A549 (cell line): ENCODE measurements at regions not wholly inside any gene's neighbourhood (a gene's known extent, or its start where the extent isn't known, plus 50 kb on each side); places are given as distances from the start of the nearest gene placed in this dataset.

Experiments
- ATAC-seq, 2 experiments: fragments of 200-7000 bp in 1 of 2; fragments of >200 bp in 1 of 2; cut with Nextera tagmentation in 1 of 2; cut with Tn5 transposase in 1 of 2; 3 replicates each; pipeline versions ENCODE4 v1.8.0 to v1.9.1; 2018 to 2020; ENCODE audit warnings: mild to moderate bottlenecking in 1 of 2, moderate library complexity in 1 of 2
- CTCF ChIA-PET: fragments of 300-600 bp; sonication (Branson Sonifier 250); formaldehyde crosslinking; extraction: SDS; loops from one replicate; lab custom pipeline; 2021; ENCODE audit warnings: antibody characterized with exemption, inconsistent platforms; lab: Yijun Ruan, JAX
- POLR2A ChIA-PET: fragments of 350-600 bp; formaldehyde crosslinking; extraction: SDS; loops from one replicate; lab custom pipeline; 2021; ENCODE audit warnings: antibody characterized with exemption, inconsistent platforms; lab: Yijun Ruan, JAX
- DNase-seq, 2 experiments: peaks; one replicate each; pipeline versions ENCODE4 v3.0.0 to v3.0.0-alpha.2; 2011 to 2016; ENCODE audit warnings: low read depth in 1 of 2, low spot score in 1 of 2
- FAIRE-seq: peaks from 2 replicates; lab custom pipeline; 2011; peaks lifted over from hg19 to GRCh38; lab: Jason Lieb, UNC
- H3K27ac ChIP-seq, 2 experiments: fragments of >200 bp; sonication (Bioruptor Twin); formaldehyde crosslinking; 3 replicates each; pipeline ENCODE4 v1.5.1; 2016 to 2017
- H3K4me1 ChIP-seq: fragments of >200 bp; sonication (Bioruptor Twin); formaldehyde crosslinking; 3 replicates; pipeline ENCODE4 v1.6.1; 2016
- H3K4me2 ChIP-seq: fragments of >200 bp; sonication (Bioruptor Twin); formaldehyde crosslinking; 3 replicates; pipeline ENCODE4 v1.6.1; 2016
- H3K4me3 ChIP-seq: fragments of >200 bp; sonication (Bioruptor Twin); formaldehyde crosslinking; 3 replicates; pipeline ENCODE4 v1.5.1; 2016
- H3K9me3 ChIP-seq: fragments of >200 bp; sonication (Bioruptor Twin); formaldehyde crosslinking; 3 replicates; pipeline ENCODE4 v1.6.1; 2016
- ATOH8 ChIP-seq: fragments of 250-450 bp; sonication (Bioruptor Pico); IDR thresholded peaks from 2 replicates; pipeline ENCODE4 v1.5.0; 2020; ENCODE audit warnings: low read depth, mild to moderate bottlenecking, moderate library complexity
- CTCF ChIP-seq: fragments of >200 bp; sonication (Bioruptor Twin); formaldehyde crosslinking; IDR thresholded peaks from 3 replicates; pipeline ENCODE4 v1.5.1; 2016
- ESRRA ChIP-seq: fragments of 150-350 bp; IDR thresholded peaks from 2 replicates; pipeline ENCODE4 v1.6.1; 2014; ENCODE audit warnings: mild to moderate bottlenecking, low read length, borderline replicate concordance
- JUN ChIP-seq, 2 experiments: fragments of >200 bp; sonication (Bioruptor Twin); formaldehyde crosslinking; IDR thresholded peaks; 2 replicates in 1 of 2; 3 replicates in 1 of 2; pipeline ENCODE4 v1.6.1; 2016 to 2017
- KDM5A ChIP-seq: fragments of 200-600 bp; sonication (generic); IDR thresholded peaks from 2 replicates; pipeline ENCODE4 v1.6.1; 2016; ENCODE audit warnings: antibody characterized with exemption, mild to moderate bottlenecking
- POLR2AphosphoS2 ChIP-seq: conservative IDR thresholded peaks from 2 replicates; pipeline ENCODE4 v1.6.1; 2012; ENCODE audit warnings: low read length, improper control_type of control experiment, inconsistent platforms
- RARB ChIP-seq: fragments of 250-450 bp; sonication (Bioruptor Pico); IDR thresholded peaks from 2 replicates; pipeline ENCODE4 v1.8.0; 2021; ENCODE audit warnings: mild to moderate bottlenecking, moderate library complexity
- ZC3H11A ChIP-seq: fragments of 450-650 bp; IDR thresholded peaks from 2 replicates; pipeline ENCODE4 v1.6.1; 2014; ENCODE audit warnings: antibody characterized with exemption, mild to moderate bottlenecking
- WGBS: methylation state at CpG from one replicate; pipeline ENCODE4 v1.1.6; 2017; ENCODE audit errors: missing lambda C conversion rate; 5-methylcytosine and 5-hydroxymethylcytosine counted together
- small RNA-seq, 6 experiments: library from RNA; depleted of rRNA; stranded (forward); fragments of <200 nt; gene quantifications; one replicate each; pipeline ENCODE3, GENCODE V24; 2012
- TF ChIP-seq, protein P1 (sequence below): fragments of >200 bp; sonication (Bioruptor Twin); formaldehyde crosslinking; IDR thresholded peaks from 3 replicates; pipeline ENCODE4 v1.6.1; 2016

GRCh38 chr6:15194453-15194852, 51.4 kb upstream of the JARID2 start:
- Histone ChIP-seq H3K4me3 (no peak overlapping the region), H3K4me1 (no peaks in the 10 kb centered on the region), H3K27ac (no peak overlapping the region), H3K9me3 (no peaks in the 10 kb centered on the region), H3K4me2 (no peak overlapping the region)
- CTCF ChIA-PET = no interaction called here
- TF ChIP-seq POLR2AphosphoS2 (no peak), CTCF (no peak), RARB (CRISPR knock-in tag) (no peak), ESRRA (no peak), JUN (IDR thresholded peaks at IDR 0.05) (no peak), ZC3H11A (no peak), ATOH8 (CRISPR knock-in tag) (no peak), KDM5A (no peak)
- TF ChIP-seq, protein P1, sequence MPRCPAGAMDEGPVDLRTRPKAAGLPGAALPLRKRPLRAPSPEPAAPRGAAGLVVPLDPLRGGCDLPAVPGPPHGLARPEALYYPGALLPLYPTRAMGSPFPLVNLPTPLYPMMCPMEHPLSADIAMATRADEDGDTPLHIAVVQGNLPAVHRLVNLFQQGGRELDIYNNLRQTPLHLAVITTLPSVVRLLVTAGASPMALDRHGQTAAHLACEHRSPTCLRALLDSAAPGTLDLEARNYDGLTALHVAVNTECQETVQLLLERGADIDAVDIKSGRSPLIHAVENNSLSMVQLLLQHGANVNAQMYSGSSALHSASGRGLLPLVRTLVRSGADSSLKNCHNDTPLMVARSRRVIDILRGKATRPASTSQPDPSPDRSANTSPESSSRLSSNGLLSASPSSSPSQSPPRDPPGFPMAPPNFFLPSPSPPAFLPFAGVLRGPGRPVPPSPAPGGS = no peak
- no peak for ATAC-seq
- FAIRE-seq = no peak
- POLR2A ChIA-PET = no interaction called here
- DNase-seq = no peak
- WGBS = 94% methylated on average over 4 of the region's 4 CpGs

Small RNAs in the stretch of these regions (small RNA-seq; reads per million reads assigned to genes)
- gene RN7SL332P (0 reads per million in 6 experiments), gene RNU6-793P (0 reads per million in 6 experiments)
